ENCODE measurements at regions not wholly inside any gene's neighbourhood (a gene's known extent, or its start where the extent isn't known, plus 50 kb on each side); places are given as distances from the start of the nearest gene placed in this dataset.

DNA sequence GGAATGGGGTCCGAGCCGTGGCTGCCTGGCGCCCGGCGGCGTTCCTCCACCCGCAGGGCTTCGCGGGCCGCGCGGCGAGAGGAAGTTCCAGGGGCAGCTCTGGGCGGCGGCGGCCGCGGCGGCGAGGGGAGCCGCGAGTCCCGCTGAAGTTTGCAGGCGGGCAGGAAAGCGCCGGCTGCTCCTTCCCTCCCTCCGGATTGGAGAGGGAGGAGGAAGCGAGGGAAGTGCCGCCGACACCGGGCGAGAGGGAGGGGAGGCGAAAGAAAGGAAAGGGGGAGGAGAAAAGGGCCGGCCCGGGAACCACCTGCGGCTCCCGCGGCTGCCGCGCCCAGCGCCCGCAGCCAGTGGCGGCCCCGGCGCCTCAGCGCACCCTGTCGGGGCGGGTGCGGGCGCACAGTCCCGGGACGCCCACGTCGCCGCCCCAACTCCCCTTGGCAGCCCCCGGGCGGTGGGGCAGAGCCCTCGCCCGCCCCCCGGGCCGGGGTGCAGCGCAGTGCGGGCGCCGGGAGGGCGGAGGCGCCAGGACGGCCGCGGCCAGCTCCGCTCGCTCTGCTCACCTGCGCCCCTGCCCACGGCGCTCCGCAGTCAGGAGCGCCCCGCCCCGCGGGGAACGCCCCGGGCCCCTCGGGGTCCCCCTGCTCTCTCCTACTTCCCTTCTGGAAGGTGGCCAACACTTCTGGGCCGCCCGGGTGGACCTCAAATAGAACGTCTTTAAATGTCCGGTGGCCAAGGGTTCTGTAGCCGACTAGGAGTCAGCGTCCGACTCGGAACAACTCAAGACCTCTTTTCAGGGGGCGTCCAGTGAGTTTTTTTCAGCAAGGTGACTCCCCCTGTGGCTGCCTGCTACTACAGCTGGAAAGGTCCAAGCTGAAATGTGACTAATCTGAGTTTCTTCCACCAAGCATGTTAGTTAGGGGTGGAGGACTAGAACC lies 80.3 kb upstream of the CCDC28A start:
- POLR2A ChIA-PET: no interaction called here
- TF ChIP-seq, protein P1, sequence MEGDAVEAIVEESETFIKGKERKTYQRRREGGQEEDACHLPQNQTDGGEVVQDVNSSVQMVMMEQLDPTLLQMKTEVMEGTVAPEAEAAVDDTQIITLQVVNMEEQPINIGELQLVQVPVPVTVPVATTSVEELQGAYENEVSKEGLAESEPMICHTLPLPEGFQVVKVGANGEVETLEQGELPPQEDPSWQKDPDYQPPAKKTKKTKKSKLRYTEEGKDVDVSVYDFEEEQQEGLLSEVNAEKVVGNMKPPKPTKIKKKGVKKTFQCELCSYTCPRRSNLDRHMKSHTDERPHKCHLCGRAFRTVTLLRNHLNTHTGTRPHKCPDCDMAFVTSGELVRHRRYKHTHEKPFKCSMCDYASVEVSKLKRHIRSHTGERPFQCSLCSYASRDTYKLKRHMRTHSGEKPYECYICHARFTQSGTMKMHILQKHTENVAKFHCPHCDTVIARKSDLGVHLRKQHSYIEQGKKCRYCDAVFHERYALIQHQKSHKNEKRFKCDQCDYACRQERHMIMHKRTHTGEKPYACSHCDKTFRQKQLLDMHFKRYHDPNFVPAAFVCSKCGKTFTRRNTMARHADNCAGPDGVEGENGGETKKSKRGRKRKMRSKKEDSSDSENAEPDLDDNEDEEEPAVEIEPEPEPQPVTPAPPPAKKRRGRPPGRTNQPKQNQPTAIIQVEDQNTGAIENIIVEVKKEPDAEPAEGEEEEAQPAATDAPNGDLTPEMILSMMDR (IDR thresholded peaks at IDR 0.05; ENCODE audit: control extremely low read depth, extremely low read depth, low read depth, missing control alignments): no peak
- CTCF ChIA-PET: interaction anchor here (0.8 to 4.6 kb wide), 18 partner anchors 8 to 263 kb away, joined by 3 to 24 read pairs (median 5); no protein-coding TSS in a partner anchor
- DNase-seq (ENCODE audit: extremely low spot score): peak; percentile 68

GRCh38 chr6:138695193-138695592 lies 78.4 kb upstream of the CCDC28A start:
- ChIA-PET POLR2A (no interaction called here), CTCF (interaction anchor here (4.6 kb wide), 1 partner anchor 22 kb away, joined by 20 read pairs; no protein-coding TSS in a partner anchor)
- TF ChIP-seq, protein P1 (IDR thresholded peaks at IDR 0.05; ENCODE audit: control extremely low read depth, extremely low read depth, low read depth, missing control alignments): no peak

GRCh38 chr6:138714493-138714892 lies 59.1 kb upstream of the CCDC28A start:
- POLR2A ChIA-PET: no interaction called here

More at GRCh38 chr6:138695193-138695592, 78.4 kb upstream of the CCDC28A start:
- no peak for DNase-seq (ENCODE audit: extremely low spot score)

GRCh38 chr6:138716013-138716412 lies 57.6 kb upstream of the CCDC28A start:
- ChIA-PET POLR2A (no interaction called here), CTCF (interaction anchor here (1.7 kb wide), 2 partner anchors 24 to 26 kb away, joined by 4 to 5 read pairs; no protein-coding TSS in a partner anchor)
- DNase-seq (ENCODE audit: extremely low spot score): no peak
- TF ChIP-seq, protein P1 (IDR thresholded peaks at IDR 0.05; ENCODE audit: control extremely low read depth, extremely low read depth, low read depth, missing control alignments): no peak

More at GRCh38 chr6:138714493-138714892, 59.1 kb upstream of the CCDC28A start:
- CTCF ChIA-PET: interaction anchor here (1.6 kb wide), 1 partner anchor 17 kb away, joined by 4 read pairs; no protein-coding TSS in a partner anchor
- TF ChIP-seq, protein P1 (IDR thresholded peaks at IDR 0.05; ENCODE audit: control extremely low read depth, extremely low read depth, low read depth, missing control alignments): no peak
- no peak for DNase-seq (ENCODE audit: extremely low spot score)

- TF ChIP-seq, protein P1 (IDR thresholded peaks at IDR 0.05; ENCODE audit: control extremely low read depth, extremely low read depth, low read depth, missing control alignments): no peak
- ChIA-PET POLR2A (interaction anchor here (0.6 kb wide), 1 partner anchor 36 kb away, joined by 3 read pairs; no protein-coding TSS in a partner anchor), CTCF (interaction anchor here (1.7 kb wide), 1 partner anchor 25 kb away, joined by 4 read pairs; no protein-coding TSS in a partner anchor)
- no peak for DNase-seq (ENCODE audit: extremely low spot score)
Observed at GRCh38 chr6:138716971-138717665, 56.5 kb upstream of the CCDC28A start.

DNA sequence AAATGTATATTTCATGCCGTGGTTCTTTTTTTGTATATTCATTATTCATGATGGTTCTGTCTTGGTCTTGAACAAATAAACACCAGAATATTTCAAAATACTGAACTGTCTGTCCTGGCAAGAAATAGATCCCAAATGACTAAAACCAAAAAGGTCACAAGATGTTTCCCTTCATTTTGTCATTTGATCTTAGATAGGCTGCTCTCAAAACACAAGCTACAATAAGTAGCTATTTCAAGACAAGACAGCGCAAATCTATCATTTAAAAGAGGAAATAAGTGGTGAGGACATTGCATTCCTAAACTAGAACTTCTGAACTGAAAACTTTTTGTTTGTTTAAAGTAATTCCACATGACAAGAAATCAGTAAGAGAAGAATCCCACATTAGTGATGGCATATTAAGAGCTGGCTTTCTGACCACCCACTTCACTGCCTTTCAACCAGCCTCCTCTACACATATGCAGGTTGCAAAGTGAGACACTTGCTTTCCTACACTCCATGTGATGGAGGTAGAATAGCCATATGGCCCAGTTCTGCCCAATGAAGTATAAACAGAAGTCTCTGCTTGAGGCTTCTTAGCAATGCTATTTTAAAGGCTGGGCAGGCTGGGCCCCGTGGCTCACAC lies 54.4 kb upstream of the CCDC28A start:
- DNase-seq (ENCODE audit: extremely low spot score): no peak
- ChIA-PET CTCF (interaction anchor here (1.7 kb wide), 1 partner anchor 27 kb away, joined by 6 read pairs; no protein-coding TSS in a partner anchor), POLR2A (no interaction called here)
- TF ChIP-seq, protein P1 (IDR thresholded peaks at IDR 0.05; ENCODE audit: control extremely low read depth, extremely low read depth, low read depth, missing control alignments): no peak
